Retinal pigment epithelial cell (primary cell): ENCODE measurements at regions not wholly inside any gene's neighbourhood (a gene's known extent, or its start where the extent isn't known, plus 50 kb on each side); places are given as distances from the start of the nearest gene placed in this dataset.

Experiments
- DNase-seq: peaks from one replicate; pipeline ENCODE4 v3.0.0-alpha.2; 2010; ENCODE audit warnings: low read depth
- H3K4me3 ChIP-seq: 2 replicates; pipeline ENCODE4 v1.5.1; 2011; ENCODE audit warnings: mild to moderate bottlenecking, low read length, control low read depth, moderate library complexity
- TF ChIP-seq, protein P1 (sequence below): conservative IDR thresholded peaks from 2 replicates; pipeline ENCODE4 v1.5.1; 2011; ENCODE audit warnings: low read depth, low read length, control low read depth, inconsistent platforms

- peak; percentile 88 for DNase-seq
- H3K4me3 ChIP-seq: no peak overlapping the region
- TF ChIP-seq, protein P1, sequence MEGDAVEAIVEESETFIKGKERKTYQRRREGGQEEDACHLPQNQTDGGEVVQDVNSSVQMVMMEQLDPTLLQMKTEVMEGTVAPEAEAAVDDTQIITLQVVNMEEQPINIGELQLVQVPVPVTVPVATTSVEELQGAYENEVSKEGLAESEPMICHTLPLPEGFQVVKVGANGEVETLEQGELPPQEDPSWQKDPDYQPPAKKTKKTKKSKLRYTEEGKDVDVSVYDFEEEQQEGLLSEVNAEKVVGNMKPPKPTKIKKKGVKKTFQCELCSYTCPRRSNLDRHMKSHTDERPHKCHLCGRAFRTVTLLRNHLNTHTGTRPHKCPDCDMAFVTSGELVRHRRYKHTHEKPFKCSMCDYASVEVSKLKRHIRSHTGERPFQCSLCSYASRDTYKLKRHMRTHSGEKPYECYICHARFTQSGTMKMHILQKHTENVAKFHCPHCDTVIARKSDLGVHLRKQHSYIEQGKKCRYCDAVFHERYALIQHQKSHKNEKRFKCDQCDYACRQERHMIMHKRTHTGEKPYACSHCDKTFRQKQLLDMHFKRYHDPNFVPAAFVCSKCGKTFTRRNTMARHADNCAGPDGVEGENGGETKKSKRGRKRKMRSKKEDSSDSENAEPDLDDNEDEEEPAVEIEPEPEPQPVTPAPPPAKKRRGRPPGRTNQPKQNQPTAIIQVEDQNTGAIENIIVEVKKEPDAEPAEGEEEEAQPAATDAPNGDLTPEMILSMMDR: no peak
Observed at GRCh38 chr18:40431071-40431985, 1523.7 kb upstream of the PIK3C3 start.

DNA sequence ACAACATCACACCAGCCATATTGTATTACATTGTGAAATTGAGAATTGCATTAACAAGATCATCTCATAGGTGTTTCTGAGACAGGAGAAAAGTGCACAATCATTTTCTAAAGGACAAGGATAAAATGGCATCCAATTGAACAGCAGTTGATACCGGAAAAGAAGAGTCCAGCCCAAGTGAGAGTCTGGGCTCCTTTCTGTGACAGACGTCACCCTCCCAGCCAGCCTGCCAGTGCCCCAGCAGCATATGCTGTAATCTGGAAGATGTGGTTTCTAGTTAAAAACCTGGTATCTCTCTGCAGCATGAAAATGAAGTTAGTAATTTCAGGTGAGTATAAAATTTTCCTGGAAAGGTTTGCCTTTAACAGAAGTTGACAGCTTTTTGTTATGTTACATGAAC, 1531.7 kb upstream of the PIK3C3 start:
- no peak for DNase-seq
- TF ChIP-seq, protein P1: no peak
- no peak overlapping the region for H3K4me3 ChIP-seq

DNA sequence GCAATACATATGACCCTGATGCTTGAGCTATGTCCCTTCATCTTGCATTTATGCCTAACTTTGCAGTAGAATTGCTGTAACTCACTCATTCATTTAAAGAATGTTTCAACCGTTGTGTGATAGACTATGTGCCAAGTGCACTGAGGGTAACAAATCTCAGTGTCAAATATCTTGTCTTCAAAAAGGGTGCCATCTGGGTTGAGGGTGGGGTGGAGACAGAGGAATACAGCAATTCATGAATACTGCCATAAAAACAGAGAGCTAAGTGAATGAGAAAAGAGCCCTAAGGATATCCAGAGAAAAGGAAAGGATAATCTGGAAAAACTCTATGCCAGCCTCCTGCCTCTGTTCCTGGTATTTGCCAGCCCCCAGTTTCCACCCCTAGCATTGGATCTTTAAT, 1534.4 kb upstream of the PIK3C3 start:
- no peak for DNase-seq
- TF ChIP-seq, protein P1: no peak
- no peak overlapping the region for H3K4me3 ChIP-seq

DNA sequence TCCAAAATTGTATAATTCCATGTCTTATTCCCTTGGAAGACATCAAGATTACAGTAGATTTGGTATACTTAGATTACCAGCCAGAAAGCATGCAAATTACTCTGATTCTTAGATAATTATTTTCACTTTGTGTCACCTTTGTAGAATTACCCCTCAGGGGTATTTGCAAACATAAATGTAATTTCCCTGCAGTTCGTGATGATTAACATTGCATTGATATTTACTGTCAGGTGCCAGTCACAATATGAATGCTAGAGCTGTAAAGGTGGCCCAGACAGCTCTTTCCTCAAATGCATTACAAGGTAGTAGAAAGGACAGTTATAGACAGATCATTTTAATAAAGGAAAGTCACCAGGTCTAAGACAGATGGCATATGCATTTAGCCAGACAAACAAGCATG, 1537.5 kb upstream of the PIK3C3 start:
- TF ChIP-seq, protein P1: no peak
- DNase-seq: no peak
- no peak overlapping the region for H3K4me3 ChIP-seq

DNA sequence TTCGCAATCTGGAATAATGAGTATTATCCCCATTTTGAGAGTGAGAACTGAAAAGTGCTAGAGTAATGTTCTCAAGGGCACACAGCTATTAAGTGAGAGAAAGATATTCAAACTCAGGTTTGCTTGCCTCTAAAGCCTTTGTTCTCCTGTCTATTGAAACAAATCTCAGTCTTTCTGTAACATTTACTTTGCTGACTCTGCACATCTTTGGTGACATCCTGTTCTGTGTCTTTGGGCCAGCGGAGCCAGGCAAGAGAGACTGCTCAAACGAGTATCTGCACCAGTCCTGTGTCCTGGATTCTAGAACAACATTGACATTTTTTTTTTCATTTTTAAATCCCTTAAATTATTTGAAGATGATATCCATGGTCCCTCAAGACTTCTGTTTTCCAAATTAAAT, 1539.2 kb upstream of the PIK3C3 start:
- H3K4me3 ChIP-seq: no peak overlapping the region
- DNase-seq: no peak
- TF ChIP-seq, protein P1: no peak

- TF ChIP-seq, protein P1: no peak
- DNase-seq: no peak
- H3K4me3 ChIP-seq: no peak overlapping the region
Observed at GRCh38 chr18:40415176-40415791, 1539.8 kb upstream of the PIK3C3 start.

DNA sequence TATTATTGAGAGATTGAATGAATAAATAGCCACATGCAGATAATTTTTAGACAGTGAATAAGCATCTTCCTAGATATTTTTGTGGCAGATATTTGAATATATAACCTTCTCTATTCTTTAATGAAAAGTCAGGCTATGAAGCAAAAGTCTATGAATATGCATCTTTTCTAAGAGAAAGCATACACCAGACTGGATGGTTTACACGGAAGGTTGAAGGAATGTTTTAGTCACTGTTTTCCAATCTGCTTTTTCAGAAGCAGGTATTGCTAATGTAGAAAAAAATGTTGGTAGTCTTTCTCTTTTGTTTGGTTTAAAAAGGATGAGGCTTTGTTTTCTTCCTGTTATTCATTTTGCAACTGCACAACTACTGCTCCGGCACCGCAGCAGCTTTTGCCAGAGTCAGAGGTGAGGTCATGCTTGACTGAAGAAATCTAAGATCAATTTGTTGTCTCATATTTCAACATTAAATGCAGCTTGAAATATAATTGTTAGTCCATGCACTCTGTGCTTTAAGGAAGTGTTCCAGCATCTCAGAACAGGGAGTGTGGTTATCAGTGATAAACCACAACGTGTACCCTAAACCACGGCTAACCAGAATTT, 1540.8 kb upstream of the PIK3C3 start:
- TF ChIP-seq, protein P1: no peak
- no peak overlapping the region for H3K4me3 ChIP-seq
- no peak for DNase-seq
